ENCODE measurements at regions not wholly inside any gene's neighbourhood (a gene's known extent, or its start where the extent isn't known, plus 50 kb on each side); places are given as distances from the start of the nearest gene placed in this dataset.
A peak's percentile ranks its signal among the peaks of the same experiment; 100 is the strongest.

GRCh38 chr1:163013826-163014600, 55.1 kb upstream of the RGS4 start:
- DNase-seq (ENCODE audit: insufficient read length, low spot score) (no peak), FAIRE-seq (no peak)
- no peak for TF ChIP-seq POU2F2 (IDR thresholded peaks at IDR 0.05; ENCODE audit: low read depth, low read length)
- no peak for TF ChIP-seq POLR2AphosphoS5 (IDR thresholded peaks at IDR 0.05; ENCODE audit: low read depth, low read length)
- TF ChIP-seq PAX5 (IDR thresholded peaks at IDR 0.05; ENCODE audit: insufficient read depth, low read length, severe bottlenecking), result no peak
- no peak for TF ChIP-seq TAF1 (IDR thresholded peaks at IDR 0.05; ENCODE audit: low read depth, low read length)
- TF ChIP-seq SPI1 (IDR thresholded peaks at IDR 0.05; ENCODE audit: low read depth, low read length), result no peak

GRCh38 chr1:163006051-163006834, 62.9 kb upstream of the RGS4 start:
- DNase-seq (ENCODE audit: insufficient read length, low spot score) (no peak), FAIRE-seq (no peak)
- TF ChIP-seq SPI1 (IDR thresholded peaks at IDR 0.05; ENCODE audit: low read depth, low read length) (no peak), POLR2AphosphoS5 (IDR thresholded peaks at IDR 0.05; ENCODE audit: low read depth, low read length) (no peak), PAX5 (IDR thresholded peaks at IDR 0.05; ENCODE audit: insufficient read depth, low read length, severe bottlenecking) (no peak), POLR2A (IDR thresholded peaks at IDR 0.05; ENCODE audit: low read depth, low read length) (no peak), POU2F2 (IDR thresholded peaks at IDR 0.05; ENCODE audit: low read depth, low read length) (no peak), TAF1 (IDR thresholded peaks at IDR 0.05; ENCODE audit: low read depth, low read length) (no peak)

- TF ChIP-seq SPI1 (IDR thresholded peaks at IDR 0.05; ENCODE audit: low read depth, low read length), result no peak
- no peak for TF ChIP-seq POLR2A (IDR thresholded peaks at IDR 0.05; ENCODE audit: low read depth, low read length)
- no peak for TF ChIP-seq POU2F2 (IDR thresholded peaks at IDR 0.05; ENCODE audit: low read depth, low read length)
- TF ChIP-seq TAF1 (IDR thresholded peaks at IDR 0.05; ENCODE audit: low read depth, low read length), result no peak
- no peak for TF ChIP-seq POLR2AphosphoS5 (IDR thresholded peaks at IDR 0.05; ENCODE audit: low read depth, low read length)
- TF ChIP-seq PAX5 (IDR thresholded peaks at IDR 0.05; ENCODE audit: insufficient read depth, low read length, severe bottlenecking), result no peak
- FAIRE-seq (peak; percentile 35), DNase-seq (ENCODE audit: insufficient read length, low spot score) (no peak)
These were observed 71.5 kb upstream of the RGS4 start for GRCh38 chr1:162997499-162998285.

GRCh38 chr1:162996261-162996660, 72.9 kb upstream of the RGS4 start:
- DNase-seq (ENCODE audit: insufficient read length, low spot score) (no peak), FAIRE-seq (no peak)
- TF ChIP-seq POLR2AphosphoS5 (IDR thresholded peaks at IDR 0.05; ENCODE audit: low read depth, low read length) (no peak), POLR2A (IDR thresholded peaks at IDR 0.05; ENCODE audit: low read depth, low read length) (no peak), POU2F2 (IDR thresholded peaks at IDR 0.05; ENCODE audit: low read depth, low read length) (no peak), PAX5 (IDR thresholded peaks at IDR 0.05; ENCODE audit: insufficient read depth, low read length, severe bottlenecking) (no peak), TAF1 (IDR thresholded peaks at IDR 0.05; ENCODE audit: low read depth, low read length) (no peak), SPI1 (IDR thresholded peaks at IDR 0.05; ENCODE audit: low read depth, low read length) (no peak)

GRCh38 chr1:162994921-162995320, 74.2 kb upstream of the RGS4 start:
- no peak for FAIRE-seq
- no peak for TF ChIP-seq PAX5 (IDR thresholded peaks at IDR 0.05; ENCODE audit: insufficient read depth, low read length, severe bottlenecking)
- no peak for TF ChIP-seq POU2F2 (IDR thresholded peaks at IDR 0.05; ENCODE audit: low read depth, low read length)
- TF ChIP-seq POLR2AphosphoS5 (IDR thresholded peaks at IDR 0.05; ENCODE audit: low read depth, low read length), result no peak
- TF ChIP-seq POLR2A (IDR thresholded peaks at IDR 0.05; ENCODE audit: low read depth, low read length), result no peak
- TF ChIP-seq SPI1 (IDR thresholded peaks at IDR 0.05; ENCODE audit: low read depth, low read length), result no peak
- no peak for TF ChIP-seq TAF1 (IDR thresholded peaks at IDR 0.05; ENCODE audit: low read depth, low read length)
- no peak for DNase-seq (ENCODE audit: insufficient read length, low spot score)

- no peak for DNase-seq (ENCODE audit: insufficient read length, low spot score)
- FAIRE-seq, result no peak
- TF ChIP-seq PAX5 (IDR thresholded peaks at IDR 0.05; ENCODE audit: insufficient read depth, low read length, severe bottlenecking) (no peak), TAF1 (IDR thresholded peaks at IDR 0.05; ENCODE audit: low read depth, low read length) (no peak), POU2F2 (IDR thresholded peaks at IDR 0.05; ENCODE audit: low read depth, low read length) (no peak)
These were observed 75.3 kb upstream of the RGS4 start for GRCh38 chr1:162993846-162994245.

- TF ChIP-seq SPI1 (IDR thresholded peaks at IDR 0.05; ENCODE audit: low read depth, low read length) (no peak), PAX5 (IDR thresholded peaks at IDR 0.05; ENCODE audit: insufficient read depth, low read length, severe bottlenecking) (no peak), POLR2AphosphoS5 (IDR thresholded peaks at IDR 0.05; ENCODE audit: low read depth, low read length) (no peak), POLR2A (IDR thresholded peaks at IDR 0.05; ENCODE audit: low read depth, low read length) (no peak), POU2F2 (IDR thresholded peaks at IDR 0.05; ENCODE audit: low read depth, low read length) (no peak), TAF1 (IDR thresholded peaks at IDR 0.05; ENCODE audit: low read depth, low read length) (no peak)
- DNase-seq (ENCODE audit: insufficient read length, low spot score) (no peak), FAIRE-seq (no peak)
These were observed 76.2 kb upstream of the RGS4 start for GRCh38 chr1:162992945-162993344.

GRCh38 chr1:162991444-162991843, 77.7 kb upstream of the RGS4 start:
- DNase-seq (ENCODE audit: insufficient read length, low spot score) (no peak), FAIRE-seq (no peak)
- TF ChIP-seq SPI1 (IDR thresholded peaks at IDR 0.05; ENCODE audit: low read depth, low read length) (no peak), TAF1 (IDR thresholded peaks at IDR 0.05; ENCODE audit: low read depth, low read length) (no peak), POLR2AphosphoS5 (IDR thresholded peaks at IDR 0.05; ENCODE audit: low read depth, low read length) (no peak), POU2F2 (IDR thresholded peaks at IDR 0.05; ENCODE audit: low read depth, low read length) (no peak), POLR2A (IDR thresholded peaks at IDR 0.05; ENCODE audit: low read depth, low read length) (no peak), PAX5 (IDR thresholded peaks at IDR 0.05; ENCODE audit: insufficient read depth, low read length, severe bottlenecking) (no peak)

- no peak for FAIRE-seq
These were observed 78.5 kb upstream of the RGS4 start for GRCh38 chr1:162990665-162991064.

More at GRCh38 chr1:162990665-162991064, 78.5 kb upstream of the RGS4 start:
- TF ChIP-seq TAF1 (IDR thresholded peaks at IDR 0.05; ENCODE audit: low read depth, low read length) (no peak), PAX5 (IDR thresholded peaks at IDR 0.05; ENCODE audit: insufficient read depth, low read length, severe bottlenecking) (no peak), POLR2AphosphoS5 (IDR thresholded peaks at IDR 0.05; ENCODE audit: low read depth, low read length) (no peak), POU2F2 (IDR thresholded peaks at IDR 0.05; ENCODE audit: low read depth, low read length) (no peak), SPI1 (IDR thresholded peaks at IDR 0.05; ENCODE audit: low read depth, low read length) (no peak), POLR2A (IDR thresholded peaks at IDR 0.05; ENCODE audit: low read depth, low read length) (no peak)
- no peak for DNase-seq (ENCODE audit: insufficient read length, low spot score)
